Frontal cortex (tissue), 3 donors: ENCODE measurements at regions not wholly inside any gene's neighbourhood (a gene's known extent, or its start where the extent isn't known, plus 50 kb on each side); places are given as distances from the start of the nearest gene placed in this dataset.
"Not testable (repeated sequence)": the region's sequence is repeated elsewhere in the genome, so short reads cannot be mapped to it uniquely, and the experiment has no call there.

Source experiments
- DNase-seq, 2 donors: peaks; one replicate each; pipeline ENCODE4 v3.0.0; 2012; ENCODE audit warnings: low spot score in 2 of 2
- FAIRE-seq: peaks from 2 replicates; lab custom pipeline; 2012; peaks lifted over from hg19 to GRCh38; lab: Jason Lieb, UNC
- donor health status: control.
- donor health status: control.
- donor health status: control.

- FAIRE-seq (no peak), DNase-seq (no peak)
These were observed 559.9 kb upstream of the ARPP21 start for GRCh38 chr3:35079403-35079802.

DNA sequence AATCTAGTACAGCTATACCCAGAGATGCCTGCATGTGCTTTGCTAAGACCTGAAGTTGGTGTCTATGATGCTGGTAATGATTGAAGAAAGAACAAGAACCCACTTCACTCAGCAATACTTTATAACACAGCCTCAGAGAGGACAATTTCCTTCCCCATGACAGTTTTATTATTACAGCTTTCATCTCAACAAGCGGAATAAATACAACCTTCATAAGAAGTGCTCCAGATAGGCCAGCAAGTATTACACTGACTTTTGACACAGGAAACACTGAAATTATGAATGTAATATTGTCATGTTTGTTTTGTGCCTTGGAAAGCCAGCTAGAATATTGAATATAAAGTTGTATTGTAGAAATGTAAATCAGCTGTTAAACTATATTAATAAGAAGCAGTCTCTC is 557.4 kb upstream of the ARPP21 start:
- DNase-seq (no peak), FAIRE-seq (no peak)

GRCh38 chr3:35088943-35089342 is 550.4 kb upstream of the ARPP21 start:
- FAIRE-seq (no peak), DNase-seq (no peak)

- no peak for FAIRE-seq
- no peak for DNase-seq
These were observed 524.6 kb upstream of the ARPP21 start for GRCh38 chr3:35114686-35115085.

GRCh38 chr3:35120026-35120425 is 519.3 kb upstream of the ARPP21 start:
- FAIRE-seq, result no peak
- DNase-seq, result no peak

- FAIRE-seq (no peak), DNase-seq (no peak)
These were observed 501.7 kb upstream of the ARPP21 start for GRCh38 chr3:35137612-35138011.

- DNase-seq (no peak), FAIRE-seq (no peak)
These were observed 497.9 kb upstream of the ARPP21 start for GRCh38 chr3:35141406-35141805.

- no peak for FAIRE-seq
- no peak for DNase-seq
These were observed 495.3 kb upstream of the ARPP21 start for GRCh38 chr3:35144011-35144410.

- not testable (repeated sequence) for FAIRE-seq, DNase-seq
These were observed 492.9 kb upstream of the ARPP21 start for GRCh38 chr3:35146256-35147035.

- no peak for FAIRE-seq
- no peak for DNase-seq
These were observed 455.2 kb upstream of the ARPP21 start for GRCh38 chr3:35183927-35184675.

GRCh38 chr3:35184775-35185174 is 454.6 kb upstream of the ARPP21 start:
- no peak for FAIRE-seq
- DNase-seq, result no peak

DNA sequence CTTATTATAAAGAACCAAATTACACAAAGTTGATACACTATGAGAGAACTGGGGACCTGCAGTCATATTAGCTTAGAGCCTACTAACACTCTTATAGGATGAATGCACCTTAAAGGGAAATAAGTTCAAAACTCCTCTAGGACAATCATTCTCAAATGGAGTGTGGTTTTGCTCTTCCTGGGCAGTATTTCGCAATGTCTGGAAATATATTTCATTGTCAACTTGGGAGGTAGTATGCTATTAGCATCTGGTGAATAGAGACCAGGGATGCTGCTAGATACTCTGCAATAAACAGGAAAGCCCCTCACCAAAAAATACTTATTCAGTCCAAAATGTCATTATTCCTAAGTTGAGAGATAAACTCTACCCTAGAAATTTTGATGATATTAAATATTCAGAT is 451.4 kb upstream of the ARPP21 start:
- no peak for FAIRE-seq
- no peak for DNase-seq

GRCh38 chr3:35194666-35195065 is 444.7 kb upstream of the ARPP21 start:
- no peak for FAIRE-seq
- DNase-seq, result no peak

DNA sequence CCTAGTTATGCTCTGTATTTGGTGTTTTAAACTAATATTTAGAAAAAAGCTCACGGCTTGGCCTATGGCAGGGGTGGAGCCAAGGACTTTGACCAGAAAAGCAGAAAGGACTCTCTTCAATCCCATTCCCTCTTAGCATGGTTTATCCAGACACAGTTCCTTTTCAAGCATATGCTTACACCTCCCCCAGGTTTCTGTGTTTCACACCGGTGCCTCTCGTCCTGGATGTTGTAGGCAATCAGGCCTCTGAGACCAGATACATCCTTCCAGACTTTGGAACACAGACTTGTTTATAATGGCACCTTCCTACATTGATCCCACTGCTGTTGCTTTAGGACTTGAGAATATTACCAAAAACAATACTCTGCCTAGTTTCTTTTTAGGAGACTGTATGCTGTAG is 440.5 kb upstream of the ARPP21 start:
- FAIRE-seq, result no peak
- DNase-seq, result no peak

DNA sequence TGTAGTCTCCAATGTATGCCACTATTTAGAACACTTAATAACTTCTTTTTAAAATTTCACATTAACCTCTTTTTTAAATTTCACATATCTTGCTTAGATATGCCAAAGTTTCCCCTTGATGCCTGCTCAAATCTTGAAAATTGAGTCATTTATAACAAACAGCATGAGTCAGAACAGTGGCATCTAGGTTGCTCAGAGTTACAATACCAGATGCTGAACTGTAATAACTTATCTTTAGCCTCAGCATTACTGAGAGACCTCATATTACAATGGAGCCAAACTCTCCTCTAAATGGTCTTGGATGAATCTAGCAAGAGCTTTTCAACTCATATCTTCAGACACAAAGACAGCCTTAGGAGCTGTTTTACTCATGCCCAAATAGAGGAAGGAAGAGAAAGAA is 439.3 kb upstream of the ARPP21 start:
- DNase-seq (no peak), FAIRE-seq (no peak)

DNA sequence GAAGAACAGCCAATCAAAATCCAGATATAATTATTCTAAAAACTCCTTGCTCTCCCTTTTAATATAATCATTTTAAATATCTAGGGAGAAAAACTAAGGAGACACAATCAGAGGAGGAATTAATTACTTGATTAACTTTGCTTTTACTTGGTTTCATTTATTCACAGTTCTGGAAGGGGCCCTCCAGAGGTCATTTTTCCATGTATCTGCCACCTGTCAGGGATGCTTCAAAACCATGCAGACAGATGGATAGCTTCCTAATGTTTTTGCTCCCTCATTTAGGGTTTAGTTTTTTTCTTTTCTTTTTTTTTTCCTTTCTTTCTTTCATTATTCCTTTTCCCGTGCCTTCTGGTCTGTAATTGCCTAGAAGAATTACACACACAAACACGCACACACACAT is 438.1 kb upstream of the ARPP21 start:
- FAIRE-seq, result no peak

DNA sequence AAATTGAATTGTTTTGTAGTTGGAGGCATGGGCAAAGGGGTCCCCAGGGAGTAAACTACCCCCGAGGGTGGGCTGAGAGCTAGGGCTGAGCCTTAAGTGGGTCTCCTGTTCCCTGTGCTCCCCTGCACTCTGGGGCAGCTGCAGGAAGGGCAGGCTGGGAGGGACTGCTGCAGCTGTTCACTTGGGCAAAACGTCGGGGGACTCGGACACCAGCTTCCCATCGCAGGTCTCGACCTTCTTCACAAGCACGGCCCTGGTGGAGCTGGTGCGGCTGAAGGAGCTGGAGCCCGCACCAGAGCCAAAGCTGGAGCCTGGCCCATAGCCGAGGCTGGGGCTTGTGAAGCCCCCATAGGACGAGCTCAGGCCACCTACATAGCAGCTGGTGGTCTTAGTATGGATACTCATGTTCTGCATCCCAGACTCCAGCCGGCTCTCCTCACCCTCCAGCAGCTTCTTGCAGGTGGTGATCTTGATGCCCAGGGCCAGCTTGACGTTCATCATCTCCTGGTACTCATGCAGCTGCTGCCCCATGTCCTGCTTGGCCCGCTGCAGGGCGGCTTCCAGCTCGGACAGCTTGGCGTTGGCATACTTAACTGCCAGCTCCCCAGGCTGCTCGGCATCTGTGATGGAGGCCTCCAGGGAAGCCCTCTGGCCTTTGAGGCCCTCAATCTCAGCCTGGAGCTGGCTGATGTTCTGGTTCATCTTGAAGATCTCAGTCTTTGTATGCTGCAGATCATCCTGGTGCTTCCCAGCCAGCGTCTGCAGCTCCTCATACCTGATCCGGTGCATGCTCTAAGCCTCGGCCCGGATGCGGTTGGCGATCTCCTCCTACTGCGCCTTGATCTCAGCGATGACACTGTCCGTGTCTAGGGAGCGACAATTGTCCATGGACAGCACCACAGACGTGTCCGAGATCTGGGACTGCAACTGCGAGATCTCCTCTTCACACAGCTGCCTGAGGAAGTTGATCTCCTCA is 423.5 kb upstream of the ARPP21 start:
- FAIRE-seq, result no peak

More for the DNA sequence above, 438.1 kb upstream of the ARPP21 start:
- DNase-seq, result no peak

GRCh38 chr3:35216501-35217266 is 422.6 kb upstream of the ARPP21 start:
- no peak for FAIRE-seq

More for the DNA sequence above, 423.5 kb upstream of the ARPP21 start:
- DNase-seq, result no peak

GRCh38 chr3:35223632-35224394 is 415.5 kb upstream of the ARPP21 start:
- DNase-seq, result no peak
- no peak for FAIRE-seq

More at GRCh38 chr3:35216501-35217266, 422.6 kb upstream of the ARPP21 start:
- no peak for DNase-seq
